ENCODE measurements at regions not wholly inside any gene's neighbourhood (a gene's known extent, or its start where the extent isn't known, plus 50 kb on each side); places are given as distances from the start of the nearest gene placed in this dataset.

DNA sequence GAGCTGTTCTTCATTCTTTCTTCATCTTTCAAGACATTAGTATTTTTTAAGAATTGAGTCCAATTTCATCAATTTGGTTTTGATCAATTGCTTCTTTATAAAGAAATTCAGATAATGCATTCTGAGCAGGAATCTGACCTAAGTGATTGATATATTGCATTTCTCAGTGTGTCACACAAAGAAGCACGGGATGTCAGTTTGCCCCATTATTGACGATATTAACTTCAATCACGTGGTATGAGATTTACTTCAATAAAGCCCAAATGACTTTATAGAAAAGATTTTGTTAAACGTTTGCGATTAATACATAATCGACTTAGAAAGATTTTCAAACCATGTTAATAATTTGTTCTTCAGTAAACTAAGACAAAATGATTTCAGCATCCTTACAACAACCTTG is 1254.2 kb downstream of the FSCB start:
- DNase-seq, result no peak

DNA sequence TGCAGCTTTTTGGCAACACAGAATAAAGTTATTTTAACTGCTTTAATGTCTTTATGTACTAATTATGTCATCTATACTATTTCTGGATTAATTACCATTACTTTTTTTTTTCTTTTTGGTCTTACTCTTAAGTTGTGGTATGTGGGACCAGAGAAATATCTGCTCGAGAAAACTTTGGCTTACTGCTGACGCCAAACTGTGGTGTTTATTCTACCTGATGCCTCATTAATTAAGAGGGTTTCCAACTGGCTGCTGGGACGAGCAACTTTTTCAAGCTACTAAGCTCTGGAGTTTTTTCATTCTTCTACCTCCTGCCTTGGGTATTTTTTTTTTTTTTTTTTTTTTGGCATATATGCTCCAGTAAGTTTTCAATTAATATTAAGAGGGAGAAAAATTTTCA is 1257.5 kb downstream of the FSCB start:
- no peak for DNase-seq

DNA sequence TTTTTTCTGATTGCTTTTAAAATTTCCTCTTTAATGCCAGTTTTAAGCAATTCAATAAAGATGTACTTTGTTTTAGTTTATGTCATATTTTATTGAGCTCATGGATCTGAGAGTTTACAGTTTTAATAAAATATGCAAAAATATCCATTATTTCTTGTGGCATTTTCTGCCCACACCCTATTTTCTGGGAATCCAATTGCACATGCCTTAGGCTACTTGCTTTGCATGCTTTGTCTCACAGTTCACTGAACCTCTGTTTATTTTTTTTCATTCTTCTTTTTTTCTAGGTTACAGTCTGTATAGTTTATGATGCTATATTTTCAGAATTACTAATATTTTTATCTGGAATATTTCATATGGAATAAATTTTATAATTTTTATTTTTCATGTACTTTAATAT is 1258.0 kb downstream of the FSCB start:
- DNase-seq, result no peak

DNA sequence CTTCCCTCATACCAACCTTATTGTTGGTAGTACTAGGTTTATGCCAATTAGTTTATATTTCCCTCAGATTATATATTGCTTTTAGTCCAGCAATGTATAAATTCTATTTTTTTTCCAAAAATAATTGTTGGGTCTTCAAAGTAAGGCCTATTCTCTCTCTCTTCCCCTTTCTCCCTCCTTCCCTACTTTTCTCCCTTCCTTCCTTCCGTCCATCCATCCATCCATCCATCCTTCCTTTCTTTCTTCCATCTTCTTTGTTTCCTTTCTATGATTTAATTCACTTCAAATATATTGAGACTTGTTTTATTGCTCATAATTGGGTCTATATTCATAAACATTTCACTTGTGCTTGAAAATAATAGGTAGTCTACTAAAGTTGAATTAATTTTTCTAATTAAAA is 1259.2 kb downstream of the FSCB start:
- no peak for DNase-seq

DNA sequence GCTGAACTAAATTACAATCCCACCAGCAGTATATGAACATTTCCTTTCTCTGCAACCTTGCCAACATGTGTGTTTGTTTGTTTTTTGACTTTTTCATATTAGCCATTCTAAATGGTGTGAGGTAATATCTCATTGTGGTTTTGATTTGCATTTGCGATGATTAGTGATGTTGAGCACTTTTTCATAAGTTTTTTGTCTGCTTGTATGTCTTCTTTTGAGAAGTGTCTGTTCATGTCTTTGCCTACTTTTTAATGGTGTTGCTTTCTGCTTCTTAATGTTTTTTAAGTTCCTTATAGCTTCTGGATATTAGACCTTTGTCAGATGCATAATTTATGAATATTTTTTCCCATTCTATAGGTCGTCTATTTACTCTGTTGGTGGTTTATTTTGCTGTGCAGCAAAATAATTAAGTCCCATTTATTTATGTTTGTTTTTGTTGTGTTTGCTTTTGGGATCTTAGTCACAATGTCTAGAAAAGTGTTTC is 1262.9 kb downstream of the FSCB start:
- DNase-seq, result no peak

DNA sequence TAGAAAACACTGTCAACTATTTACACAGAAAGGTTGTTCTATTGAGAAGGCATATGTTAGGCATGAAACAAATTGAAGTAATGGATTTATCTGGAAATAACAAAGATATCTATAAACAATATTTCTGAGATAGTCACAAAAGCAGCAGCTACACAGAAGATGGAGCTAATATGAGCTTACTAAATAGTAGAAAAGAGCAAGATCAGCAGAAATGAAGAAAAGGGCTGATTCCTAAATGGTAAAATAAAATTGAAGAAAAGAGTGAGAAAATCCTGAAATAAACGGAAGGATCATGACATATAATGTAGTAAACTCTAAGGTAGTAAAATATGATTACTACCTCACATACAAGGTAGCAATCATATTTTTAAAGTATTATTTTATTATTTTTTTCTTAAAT is 1263.9 kb downstream of the FSCB start:
- DNase-seq, result no peak

DNA sequence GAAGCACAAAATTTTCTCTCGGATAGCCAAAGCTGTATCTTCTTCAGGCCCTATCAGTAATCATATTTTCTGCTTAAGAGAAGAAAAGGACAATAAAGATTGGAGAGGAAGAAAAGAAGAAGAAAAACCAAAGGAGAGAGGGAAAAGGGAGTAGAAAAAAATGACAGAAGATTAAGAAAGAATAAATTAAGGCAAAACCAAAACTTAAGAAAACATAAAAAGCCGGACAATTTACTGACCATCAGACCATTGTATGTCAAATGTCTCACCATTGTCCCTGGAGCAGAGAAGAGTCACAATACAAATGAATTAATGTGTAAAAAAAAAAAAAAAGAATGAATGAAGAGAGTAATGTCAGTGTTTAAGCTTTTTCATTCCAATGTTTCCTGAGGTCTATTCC is 1274.8 kb downstream of the FSCB start:
- DNase-seq, result no peak

DNA sequence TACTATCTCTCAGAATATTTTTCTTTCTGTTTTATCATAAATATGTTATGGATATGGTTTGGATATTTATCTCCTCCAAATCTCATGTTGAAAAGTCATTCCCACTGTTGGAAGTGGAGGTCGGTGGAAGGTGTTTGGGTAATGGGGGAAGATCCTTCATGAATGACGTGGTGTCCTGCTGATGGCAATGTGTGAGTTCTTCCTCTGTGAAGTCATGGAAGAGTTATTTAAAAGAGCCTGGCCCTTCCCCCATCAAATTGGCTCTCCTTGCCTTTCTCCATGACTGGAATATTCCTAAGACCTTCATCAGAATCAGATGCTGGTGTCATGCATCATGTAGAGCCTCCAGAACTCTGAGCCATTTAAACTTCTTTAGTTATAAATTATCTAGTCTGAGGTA is 1291.6 kb downstream of the FSCB start:
- DNase-seq, result no peak

DNA sequence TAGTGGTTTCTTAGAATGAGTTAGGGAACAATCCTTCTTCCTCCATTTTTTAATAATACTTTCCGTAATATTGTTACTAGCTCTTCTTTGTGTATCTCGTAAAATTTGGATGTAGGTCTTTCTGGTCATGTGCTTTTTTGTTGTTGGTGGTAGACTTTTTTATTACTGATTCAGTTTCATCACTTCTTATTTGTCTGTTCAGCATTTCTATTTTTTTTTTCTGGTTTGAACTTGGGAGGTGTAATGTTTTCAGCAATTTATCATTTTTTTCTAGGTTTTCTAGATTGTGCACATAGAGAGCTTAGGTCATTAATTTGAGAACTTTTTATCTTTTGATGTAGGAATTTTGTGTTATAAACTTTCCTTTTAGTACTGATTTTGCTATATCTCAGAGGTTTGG is 1299.9 kb downstream of the FSCB start:
- DNase-seq, result no peak

DNA sequence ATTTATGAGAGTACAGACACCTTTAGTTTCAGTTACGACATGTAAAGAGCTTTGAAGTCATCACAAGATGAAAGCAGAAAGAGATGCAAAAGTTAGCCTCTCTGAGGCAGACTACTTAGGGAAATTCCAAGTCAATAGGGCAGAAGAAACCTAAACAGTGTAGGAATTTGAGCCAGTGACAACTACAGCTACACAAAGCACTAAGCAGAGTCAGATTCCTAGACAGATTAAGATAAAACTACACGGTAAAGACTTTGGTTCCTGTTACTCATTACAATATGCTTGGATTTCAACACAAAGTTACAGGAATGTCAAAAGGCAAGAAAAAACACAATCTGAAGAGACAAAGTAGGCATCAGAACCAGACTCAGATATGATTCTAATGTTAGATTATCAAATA is 1302.3 kb downstream of the FSCB start:
- no peak for DNase-seq

DNA sequence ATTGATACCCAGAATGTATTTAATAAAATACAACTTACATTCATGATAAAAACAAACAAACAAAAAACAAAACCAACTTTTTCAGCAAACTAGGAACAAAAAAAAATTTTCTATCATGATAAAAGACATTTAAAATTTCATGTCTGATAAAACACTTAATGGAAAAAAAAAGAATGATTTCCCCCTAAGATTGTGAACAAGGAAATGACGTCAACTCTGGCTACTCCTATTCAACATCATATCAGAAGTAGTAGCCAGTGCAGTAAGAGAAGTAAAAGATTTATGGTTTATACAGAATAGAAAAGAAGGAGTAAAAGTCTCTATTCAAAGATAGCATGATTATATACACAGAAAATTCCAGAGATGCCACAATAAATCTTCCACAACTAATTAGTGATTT is 1306.6 kb downstream of the FSCB start:
- DNase-seq, result no peak

DNA sequence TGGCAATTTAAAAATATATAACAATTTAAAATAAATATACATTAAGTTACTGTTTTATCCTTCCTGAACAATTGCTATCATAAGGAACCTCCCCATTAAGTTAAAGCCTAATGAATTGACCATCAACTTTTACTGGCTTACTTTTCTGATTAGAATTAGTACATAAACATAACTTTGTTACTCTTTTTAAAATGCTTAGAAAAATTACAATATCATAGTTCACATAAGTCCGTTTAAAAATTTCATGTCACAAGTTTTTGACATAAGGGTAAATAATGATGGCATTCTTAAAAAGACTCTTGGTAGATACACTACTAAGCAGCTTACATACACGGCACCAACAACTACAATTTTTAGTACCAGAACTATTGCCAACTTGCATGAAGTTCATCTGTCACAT is 1308.6 kb downstream of the FSCB start:
- DNase-seq, result no peak

DNA sequence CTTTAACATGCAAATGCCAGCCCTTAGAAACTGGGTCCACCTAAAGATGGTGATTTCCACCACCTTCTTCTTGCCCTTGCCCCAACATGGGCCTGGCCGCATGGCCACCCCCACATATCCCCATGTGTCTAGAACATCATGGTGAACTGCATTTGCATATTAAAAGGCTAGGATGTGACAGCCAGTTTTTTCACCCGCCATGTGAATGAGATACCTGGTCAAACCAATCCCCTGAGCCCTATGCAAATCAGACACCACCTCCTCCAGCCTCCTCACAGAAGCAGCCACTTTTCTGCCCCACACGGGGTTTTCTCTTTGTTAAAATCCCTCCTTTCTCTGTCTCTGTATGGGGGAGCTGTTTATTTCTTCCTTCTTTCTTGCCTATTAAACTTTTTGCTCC is 1322.5 kb downstream of the FSCB start:
- DNase-seq, result no peak

DNA sequence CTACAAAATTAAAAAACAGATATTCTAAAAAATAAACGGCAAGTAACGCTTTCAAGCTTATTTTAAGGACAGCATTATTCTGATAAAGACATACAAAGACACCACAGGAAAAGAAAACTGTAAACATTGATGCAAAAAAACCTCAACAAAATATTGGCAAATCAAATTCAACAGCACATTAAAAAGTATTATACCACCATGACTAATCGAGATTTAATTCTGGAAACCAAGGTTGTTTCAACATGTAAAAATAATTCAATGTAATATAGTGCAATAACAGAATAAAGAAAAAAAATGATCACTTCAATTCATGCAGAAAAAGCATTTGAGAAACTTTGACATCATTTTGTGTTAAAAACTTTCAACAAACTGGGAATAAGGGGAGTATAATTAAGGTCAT is 1323.2 kb downstream of the FSCB start:
- no peak for DNase-seq

DNA sequence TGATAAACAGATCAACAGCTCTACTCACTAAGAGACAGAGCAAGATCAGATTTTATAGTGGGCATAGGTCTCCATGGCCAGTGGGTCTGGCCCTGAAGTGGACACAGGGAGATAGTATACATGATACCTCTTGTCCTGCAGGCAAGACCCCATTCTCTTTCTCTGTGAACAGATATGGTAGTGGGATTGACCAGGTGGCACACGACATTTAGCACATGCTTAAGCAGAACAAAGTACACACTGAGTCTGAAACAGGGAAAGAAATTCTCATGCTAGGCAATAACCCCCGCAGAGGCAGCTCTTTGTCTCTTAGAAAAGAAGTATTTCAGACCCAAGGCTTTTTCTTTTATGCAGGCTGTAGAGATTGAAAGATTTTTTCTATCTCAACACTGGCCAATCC is 1331.2 kb downstream of the FSCB start:
- DNase-seq, result no peak

DNA sequence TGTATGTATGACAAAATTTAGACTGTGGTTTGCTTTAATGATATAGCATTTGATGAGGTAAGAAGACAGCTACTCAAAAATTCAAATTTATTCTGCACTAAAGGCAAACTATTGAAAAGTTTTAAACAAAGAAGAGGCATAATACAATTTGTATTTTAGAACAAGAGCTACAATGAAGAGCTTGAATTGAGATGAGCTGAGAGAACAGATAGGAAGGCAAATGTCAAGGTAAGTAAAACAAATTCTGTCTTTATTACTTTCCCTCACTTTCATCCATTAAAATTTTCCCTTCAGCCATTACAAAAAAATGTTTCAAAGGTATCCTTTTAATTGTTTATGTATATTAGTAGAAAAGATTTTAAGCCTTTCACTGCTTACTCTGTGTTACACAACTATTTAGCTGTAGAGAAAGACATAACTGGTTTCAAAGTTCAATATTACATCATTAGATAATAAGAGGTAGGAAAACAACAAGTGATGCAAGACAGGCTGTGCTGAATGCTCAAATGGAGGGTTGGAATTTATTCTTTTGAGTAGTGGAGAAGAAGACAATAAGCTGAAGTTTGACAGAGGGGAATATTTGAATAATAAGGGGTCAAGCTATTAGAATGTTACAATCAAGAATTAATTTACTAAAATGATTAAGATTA is 1334.1 kb downstream of the FSCB start:
- DNase-seq, result no peak

DNA sequence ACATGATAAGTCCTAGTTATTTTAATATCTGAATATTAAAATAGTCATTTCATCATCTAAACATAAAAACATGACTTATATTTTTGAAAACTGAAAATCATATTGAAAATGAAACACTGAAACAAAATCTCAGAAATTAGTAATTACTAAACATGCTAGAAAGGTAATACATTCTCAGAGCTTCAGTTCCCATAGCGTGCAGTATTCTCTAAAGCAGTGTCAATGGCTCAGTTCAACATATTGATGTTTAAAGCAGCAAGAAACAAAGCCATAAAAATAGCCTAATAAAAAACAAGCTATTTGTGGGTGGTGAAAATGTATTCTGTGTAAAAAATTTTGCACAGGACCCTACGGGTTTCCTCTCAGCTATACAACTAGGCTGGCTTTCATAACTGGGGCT is 1337.4 kb downstream of the FSCB start:
- no peak for DNase-seq

DNA sequence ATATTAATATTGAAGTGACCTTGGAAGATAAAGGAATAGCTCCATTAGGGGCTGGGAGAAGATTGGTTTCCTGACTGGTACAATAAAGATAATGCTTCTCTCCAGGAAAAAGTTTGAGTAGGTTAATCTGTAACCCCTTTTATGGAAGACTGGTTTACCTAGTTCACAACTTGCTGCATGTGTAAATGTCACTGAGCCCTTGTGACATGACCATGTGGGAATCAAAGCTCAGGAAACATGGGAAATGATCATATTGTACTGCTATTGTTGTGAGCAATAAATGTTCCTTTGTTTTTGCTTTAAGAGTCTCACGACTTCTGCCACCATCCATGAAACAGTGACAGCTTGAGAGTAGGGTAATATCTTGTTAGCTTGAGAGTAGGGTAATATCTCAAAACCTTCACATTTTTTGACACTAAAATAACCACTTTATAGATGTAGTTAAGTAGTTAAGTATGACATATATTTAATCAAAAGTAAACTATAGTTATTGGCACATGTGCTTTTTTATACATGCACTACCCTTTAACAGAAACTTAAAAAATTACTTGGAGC is 1338.6 kb downstream of the FSCB start:
- DNase-seq, result no peak

DNA sequence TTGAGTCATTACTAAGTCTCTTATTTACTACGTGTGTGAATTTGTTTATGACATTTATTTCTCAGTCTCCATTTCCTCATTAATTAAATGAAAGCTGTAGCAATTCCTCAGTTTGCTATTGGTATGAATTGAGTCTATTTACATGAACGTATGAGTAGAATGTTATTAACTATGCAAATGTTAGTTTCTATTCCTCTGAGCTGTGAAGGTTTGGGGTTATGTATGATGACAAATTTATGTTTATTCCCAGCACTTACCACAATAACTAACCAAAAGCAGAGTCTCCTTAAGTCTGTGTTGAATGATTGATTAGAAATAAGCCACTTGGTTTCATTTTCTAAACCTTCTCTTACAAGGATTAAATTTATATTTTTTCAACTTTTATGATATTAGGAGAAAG is 1340.9 kb downstream of the FSCB start:
- DNase-seq, result no peak

DNA sequence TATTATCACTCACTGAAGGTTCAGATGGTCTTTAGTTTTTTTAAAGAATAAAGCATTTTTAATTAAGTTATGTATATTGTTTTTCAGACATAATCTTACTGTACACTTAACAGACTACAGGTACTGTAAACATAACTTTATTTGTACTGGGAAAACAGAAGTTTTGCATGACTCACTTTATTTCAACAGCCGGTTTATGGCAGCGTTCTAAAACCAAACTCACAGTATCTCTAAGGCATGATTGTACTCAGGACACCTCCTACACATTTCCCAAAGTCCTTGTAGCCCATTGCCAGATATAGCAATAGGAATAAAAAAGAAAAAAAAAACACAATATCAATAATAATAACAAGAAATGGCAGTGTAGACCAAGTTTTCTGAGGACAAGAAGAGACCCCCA is 1341.4 kb downstream of the FSCB start:
- DNase-seq, result no peak

DNA sequence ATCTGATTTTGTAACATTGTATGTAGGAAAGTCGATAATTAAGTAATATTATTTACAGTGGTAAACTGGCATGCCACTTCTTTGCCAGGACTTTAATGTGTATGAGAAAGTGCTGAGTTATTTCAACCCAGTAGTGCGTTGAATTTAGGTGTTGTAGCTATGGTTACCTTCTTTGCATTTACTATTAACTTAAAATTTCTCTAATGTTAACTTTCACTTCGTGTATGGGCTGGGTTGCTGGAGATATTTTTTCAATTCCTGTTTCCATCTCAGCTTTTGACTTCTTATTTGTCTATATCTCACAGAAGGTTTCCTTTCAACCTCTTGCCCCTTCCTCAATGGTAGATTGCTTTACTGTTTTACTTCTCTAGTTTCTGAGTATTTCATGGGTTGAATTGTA is 1345.6 kb downstream of the FSCB start:
- DNase-seq, result no peak

DNA sequence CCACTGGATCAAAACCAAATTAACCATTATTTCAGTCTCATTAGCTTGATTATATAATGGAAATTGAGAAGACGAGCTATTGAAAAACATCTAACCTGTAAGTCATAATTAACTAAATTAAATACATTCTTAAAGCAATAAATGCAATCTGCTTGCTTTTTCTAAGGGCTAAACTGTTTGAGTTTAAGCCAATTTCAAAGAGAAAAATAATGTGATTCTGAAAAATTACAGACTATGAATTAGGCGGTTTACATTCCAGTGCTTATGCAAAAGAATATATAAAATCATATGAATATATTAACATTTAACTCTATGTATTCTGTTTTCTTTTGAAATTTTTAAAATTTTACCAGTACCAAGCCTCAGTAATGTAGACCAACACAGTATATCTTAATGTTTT is 1349.4 kb downstream of the FSCB start:
- DNase-seq, result no peak

DNA sequence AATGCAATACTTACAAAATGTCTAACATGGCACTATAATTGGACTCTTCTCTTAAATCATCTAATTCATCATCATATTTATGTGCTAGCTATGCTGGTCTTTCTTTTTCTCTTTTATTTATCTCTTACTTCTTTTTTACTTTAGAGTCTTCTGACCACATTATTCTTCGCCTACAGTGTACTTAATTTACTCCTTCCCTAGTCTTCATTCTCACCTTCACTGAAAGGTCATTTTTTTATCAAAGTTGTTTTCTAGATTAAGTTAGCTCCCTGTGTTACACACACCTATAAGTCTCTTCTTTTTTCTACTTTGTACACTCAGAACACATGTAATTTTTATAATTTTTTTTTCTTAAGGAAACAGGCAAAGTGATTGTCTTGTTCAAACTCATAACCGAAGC is 1351.2 kb downstream of the FSCB start:
- no peak for DNase-seq

DNA sequence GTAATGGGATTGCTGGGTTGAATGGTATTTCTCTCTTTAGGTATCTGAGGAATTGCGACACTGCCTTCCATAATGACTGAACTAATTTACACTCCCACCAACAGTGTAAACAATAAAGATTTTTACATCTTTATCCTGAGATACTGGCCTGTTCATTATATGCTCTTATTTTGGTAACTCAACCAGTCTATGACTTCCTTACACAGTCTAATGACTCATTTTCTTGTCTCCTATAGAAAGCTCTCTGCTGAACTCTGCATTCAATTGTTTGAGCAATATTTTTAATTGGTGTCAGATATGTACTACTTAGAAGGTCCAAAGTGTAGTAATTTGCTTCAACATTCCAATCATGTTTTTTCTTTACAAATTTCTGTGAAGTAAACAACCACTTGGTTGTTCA is 1351.8 kb downstream of the FSCB start:
- no peak for DNase-seq

DNA sequence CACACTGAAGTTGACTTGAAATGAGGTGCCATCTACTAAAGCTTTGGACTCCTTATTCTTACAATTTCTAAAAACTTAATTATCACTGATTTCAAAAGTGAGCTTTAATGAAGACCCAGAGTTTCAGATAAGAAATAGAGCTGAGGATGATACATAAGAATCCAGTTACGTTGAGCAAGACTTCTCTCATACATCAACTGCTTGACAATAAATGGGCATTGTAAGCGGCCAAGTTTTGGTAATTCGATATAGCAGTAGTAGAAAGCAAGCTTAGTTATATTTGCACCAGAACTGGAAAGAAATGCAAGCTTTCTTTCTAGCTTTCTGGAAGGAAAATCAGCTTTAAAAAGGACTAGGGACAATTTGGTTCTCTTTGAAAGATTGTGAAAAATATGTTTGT is 1359.6 kb downstream of the FSCB start:
- DNase-seq, result no peak

All from CD4-positive, alpha-beta T cell treated with Interleukin-21 for 1 hour (primary cell).